K562 (cell line): ENCODE measurements at regions not wholly inside any gene's neighbourhood (a gene's known extent, or its start where the extent isn't known, plus 50 kb on each side); places are given as distances from the start of the nearest gene placed in this dataset.
A peak's percentile ranks its signal among the peaks of the same experiment; 100 is the strongest.

Source experiments
- ATF7 ChIP-seq: fragments of 450-650 bp; IDR thresholded peaks from 2 replicates; pipeline ENCODE4 v1.7.1; 2014; ENCODE audit warnings: mild to moderate bottlenecking, moderate library complexity
- BACH1 ChIP-seq: fragments of 200-800 bp; sonication (Bioruptor generic); IDR thresholded peaks from 2 replicates; pipeline ENCODE4 v1.6.1; 2016; ENCODE audit warnings: missing genetic modification characterization, missing compliant biosample characterization
- BHLHE40 ChIP-seq: IDR thresholded peaks from 2 replicates; pipeline ENCODE4 v1.6.1; 2011; ENCODE audit warnings: low read length, improper control_type of control experiment
- CREB1 ChIP-seq, 2 experiments: sonication (generic) in 1 of 2; formaldehyde crosslinking in 1 of 2; IDR thresholded peaks; 2 replicates each; pipeline versions ENCODE4 v1.6.1 to v1.8.0; 2012 to 2022; ENCODE audit warnings: inconsistent platforms in 1 of 2, mild to moderate bottlenecking in 1 of 2, missing genetic modification reagents in 1 of 2, moderate library complexity in 1 of 2
- CSDE1 ChIP-seq, 2 experiments: fragments of 450-650 bp; IDR thresholded peaks; 2 replicates each; pipeline ENCODE4 v1.6.1; 2016; ENCODE audit warnings: mild to moderate bottlenecking in 1 of 2
- EP400 ChIP-seq: fragments of 450-650 bp; IDR thresholded peaks from 2 replicates; pipeline ENCODE4 v1.6.1; 2017; ENCODE audit warnings: antibody characterized with exemption, mild to moderate bottlenecking, moderate library complexity
- ETS2 ChIP-seq: IDR thresholded peaks from 2 replicates; pipeline ENCODE4 v1.6.1; 2016; ENCODE audit warnings: borderline replicate concordance, missing genetic modification characterization, mild to moderate bottlenecking, moderate library complexity, missing compliant biosample characterization; ENCODE audit not compliant: poor library complexity, severe bottlenecking
- IRF2 ChIP-seq: sonication (generic); formaldehyde crosslinking; IDR thresholded peaks from 2 replicates; pipeline ENCODE4 v1.8.1; 2022; ENCODE audit warnings: mild to moderate bottlenecking, missing genetic modification reagents
- KLF6 ChIP-seq: fragments of 250-450 bp; sonication (Bioruptor Pico); IDR thresholded peaks from 2 replicates; pipeline ENCODE4 v1.4.0; 2020; ENCODE audit warnings: mild to moderate bottlenecking, moderate library complexity, borderline replicate concordance
- MAFK ChIP-seq: IDR thresholded peaks from 2 replicates; pipeline ENCODE4 v1.6.1; 2011; ENCODE audit warnings: low read length, improper control_type of control experiment
- NFATC3 ChIP-seq: fragments of 450-650 bp; IDR thresholded peaks from 2 replicates; pipeline ENCODE4 v1.6.1; 2017; ENCODE audit warnings: mild to moderate bottlenecking
- NR2C1 ChIP-seq, 2 experiments: fragments of 450-650 bp; IDR thresholded peaks; 2 replicates each; pipeline ENCODE4 v1.6.1; 2017; ENCODE audit warnings: mild to moderate bottlenecking in 2 of 2, antibody characterized with exemption in 1 of 2, inconsistent platforms in 1 of 2, missing compliant biosample characterization in 1 of 2, missing genetic modification characterization in 1 of 2
- POLR3G ChIP-seq: IDR thresholded peaks from 2 replicates; pipeline ENCODE4 v1.6.1; 2011; ENCODE audit not compliant: insufficient read length, insufficient replicate concordance; ENCODE audit errors: extremely low read depth
- RBBP5 ChIP-seq: fragments of 200-600 bp; sonication (generic); IDR thresholded peaks from 2 replicates; pipeline ENCODE4 v1.6.1; 2012; ENCODE audit warnings: borderline replicate concordance, mild to moderate bottlenecking, low read length, control low read depth, inconsistent platforms; ENCODE audit not compliant: insufficient read depth, poor library complexity, severe bottlenecking
- RBFOX2 ChIP-seq: fragments of 200-400 bp; formaldehyde crosslinking; IDR thresholded peaks from 2 replicates; pipeline ENCODE4 v1.6.1; 2017; ENCODE audit warnings: low read depth, mild to moderate bottlenecking, low read length, moderate library complexity
- STAG1 ChIP-seq: sonication (generic); formaldehyde crosslinking; IDR thresholded peaks from 2 replicates; pipeline ENCODE4 v1.5.0; 2020; ENCODE audit warnings: missing genetic modification reagents, borderline replicate concordance
- STAT6 ChIP-seq: sonication (generic); formaldehyde crosslinking; IDR thresholded peaks from 2 replicates; pipeline ENCODE4 v1.8.1; 2023; ENCODE audit warnings: mild to moderate bottlenecking, missing genetic modification reagents
- ZC3H8 ChIP-seq: fragments of 450-650 bp; IDR thresholded peaks from 2 replicates; pipeline ENCODE4 v1.6.1; 2017
- ZFP36 ChIP-seq: fragments of 150-350 bp; IDR thresholded peaks from 2 replicates; pipeline ENCODE4 v1.6.1; 2018; ENCODE audit warnings: low read length, low read depth; ENCODE audit not compliant: partially characterized antibody
- ZNF668 ChIP-seq: fragments of 250-450 bp; sonication (Bioruptor Pico); IDR thresholded peaks from 2 replicates; pipeline ENCODE4 v1.8.0; 2022; ENCODE audit warnings: mild to moderate bottlenecking, inconsistent platforms
- TF ChIP-seq, protein P1 (sequence below): sonication (generic); formaldehyde crosslinking; IDR thresholded peaks from 2 replicates; pipeline ENCODE4 v1.8.1; 2023; ENCODE audit warnings: mild to moderate bottlenecking, missing genetic modification reagents, moderate library complexity
- TF ChIP-seq, protein P2 (sequence below): fragments of 450-650 bp; IDR thresholded peaks from 2 replicates; pipeline ENCODE4 v1.6.1; 2016; ENCODE audit warnings: mild to moderate bottlenecking

DNA sequence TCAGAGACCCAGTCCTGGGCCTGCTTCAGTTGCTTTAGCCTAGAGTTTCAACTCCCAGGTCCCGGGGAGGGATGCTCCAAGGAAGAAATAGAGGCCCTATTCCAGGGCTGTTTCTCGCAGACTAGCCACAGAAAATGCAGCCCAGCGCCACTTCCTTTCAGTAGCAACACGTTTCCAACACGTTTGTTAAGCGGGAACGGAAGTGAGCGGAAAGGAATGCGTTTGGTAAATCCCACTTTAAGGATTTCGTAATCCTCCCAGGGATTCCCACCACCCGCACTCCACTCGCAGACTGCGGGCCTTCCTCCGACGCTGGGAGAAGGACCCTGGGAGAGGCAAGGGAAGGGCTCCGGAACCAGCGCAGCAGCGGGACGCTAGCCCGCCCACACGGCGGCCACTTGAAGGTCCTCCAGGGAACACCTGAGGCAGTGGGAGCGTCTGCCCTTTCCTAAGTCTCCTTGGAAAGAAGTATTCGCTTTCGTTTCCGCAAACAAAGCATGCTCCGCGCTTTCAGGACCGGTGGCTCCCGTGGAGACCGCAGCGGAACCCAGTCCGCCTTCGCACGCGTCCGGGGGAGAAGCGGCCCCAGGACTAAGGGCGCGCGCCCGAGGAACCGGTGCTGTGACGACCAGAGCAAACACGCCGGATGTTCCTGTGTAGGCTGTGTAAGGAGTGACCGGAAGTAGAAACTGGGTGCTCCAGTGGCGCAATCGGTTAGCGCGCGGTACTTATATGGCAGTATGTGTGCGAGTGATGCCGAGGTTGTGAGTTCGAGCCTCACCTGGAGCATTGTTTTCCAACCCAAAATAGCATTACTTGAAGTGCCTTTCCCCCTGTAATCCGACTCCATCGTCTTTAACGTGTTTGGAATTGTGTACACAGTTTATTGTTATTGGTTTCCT is 227.6 kb upstream of the PRSS16 start (continued):
- TF ChIP-seq CREB1 (IDR thresholded peaks at IDR 0.05), result peak; percentile 83
- TF ChIP-seq CREB1 (CRISPR knock-in tag; IDR thresholded peaks at IDR 0.05), result peak; percentile 85
- no peak for TF ChIP-seq POLR3G
- TF ChIP-seq BACH1 (tag), result peak; percentile 36; the same call in 1 of the 2 replicates
- TF ChIP-seq NR2C1 (IDR thresholded peaks at IDR 0.05), result peak; percentile 61; the same call in 1 of the 2 replicates
- TF ChIP-seq NR2C1 (tag; IDR thresholded peaks at IDR 0.05), result peak; percentile 78
- TF ChIP-seq NFATC3, result peak; percentile 74; the same call in 1 of the 2 replicates
- TF ChIP-seq ETS2 (tag), result no peak
- TF ChIP-seq KLF6 (CRISPR knock-in tag), result peak; percentile 59; the same call in 1 of the 2 replicates
- TF ChIP-seq ZNF668, result no peak
- no peak for TF ChIP-seq STAT6 (CRISPR knock-in tag)
- no peak for TF ChIP-seq MAFK
- TF ChIP-seq, protein P1, sequence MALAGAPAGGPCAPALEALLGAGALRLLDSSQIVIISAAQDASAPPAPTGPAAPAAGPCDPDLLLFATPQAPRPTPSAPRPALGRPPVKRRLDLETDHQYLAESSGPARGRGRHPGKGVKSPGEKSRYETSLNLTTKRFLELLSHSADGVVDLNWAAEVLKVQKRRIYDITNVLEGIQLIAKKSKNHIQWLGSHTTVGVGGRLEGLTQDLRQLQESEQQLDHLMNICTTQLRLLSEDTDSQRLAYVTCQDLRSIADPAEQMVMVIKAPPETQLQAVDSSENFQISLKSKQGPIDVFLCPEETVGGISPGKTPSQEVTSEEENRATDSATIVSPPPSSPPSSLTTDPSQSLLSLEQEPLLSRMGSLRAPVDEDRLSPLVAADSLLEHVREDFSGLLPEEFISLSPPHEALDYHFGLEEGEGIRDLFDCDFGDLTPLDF (CRISPR knock-in tag), result no peak
- TF ChIP-seq ATF7, result peak; percentile 89; the same call in 1 of the 2 replicates
- no peak for TF ChIP-seq ZC3H8
- TF ChIP-seq RBFOX2, result peak; percentile 99
- peak; percentile 7 for TF ChIP-seq ZFP36
- peak; percentile 100 for TF ChIP-seq RBBP5
- TF ChIP-seq EP400, result peak; percentile 95
- peak; percentile 76 for TF ChIP-seq BHLHE40
- TF ChIP-seq STAG1 (CRISPR knock-in tag), result no peak
- TF ChIP-seq, protein P2, sequence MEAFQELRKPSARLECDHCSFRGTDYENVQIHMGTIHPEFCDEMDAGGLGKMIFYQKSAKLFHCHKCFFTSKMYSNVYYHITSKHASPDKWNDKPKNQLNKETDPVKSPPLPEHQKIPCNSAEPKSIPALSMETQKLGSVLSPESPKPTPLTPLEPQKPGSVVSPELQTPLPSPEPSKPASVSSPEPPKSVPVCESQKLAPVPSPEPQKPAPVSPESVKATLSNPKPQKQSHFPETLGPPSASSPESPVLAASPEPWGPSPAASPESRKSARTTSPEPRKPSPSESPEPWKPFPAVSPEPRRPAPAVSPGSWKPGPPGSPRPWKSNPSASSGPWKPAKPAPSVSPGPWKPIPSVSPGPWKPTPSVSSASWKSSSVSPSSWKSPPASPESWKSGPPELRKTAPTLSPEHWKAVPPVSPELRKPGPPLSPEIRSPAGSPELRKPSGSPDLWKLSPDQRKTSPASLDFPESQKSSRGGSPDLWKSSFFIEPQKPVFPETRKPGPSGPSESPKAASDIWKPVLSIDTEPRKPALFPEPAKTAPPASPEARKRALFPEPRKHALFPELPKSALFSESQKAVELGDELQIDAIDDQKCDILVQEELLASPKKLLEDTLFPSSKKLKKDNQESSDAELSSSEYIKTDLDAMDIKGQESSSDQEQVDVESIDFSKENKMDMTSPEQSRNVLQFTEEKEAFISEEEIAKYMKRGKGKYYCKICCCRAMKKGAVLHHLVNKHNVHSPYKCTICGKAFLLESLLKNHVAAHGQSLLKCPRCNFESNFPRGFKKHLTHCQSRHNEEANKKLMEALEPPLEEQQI, result peak; percentile 86
- TF ChIP-seq IRF2 (CRISPR knock-in tag), result no peak
- peak in 1 of 2 experiments; percentile 60; a peak in 2 of 4 replicates for TF ChIP-seq CSDE1 (IDR thresholded peaks at IDR 0.05)
